ENCODE measurements at regions not wholly inside any gene's neighbourhood (a gene's known extent, or its start where the extent isn't known, plus 50 kb on each side); places are given as distances from the start of the nearest gene placed in this dataset.

- TF ChIP-seq CTCF (optimal IDR thresholded peaks at IDR 0.05 in 1 of 3, IDR thresholded peaks at IDR 0.05 in 1 of 3, conservative IDR thresholded peaks at IDR 0.05 in 1 of 3; ENCODE audit: extremely low read depth in 1 of 3, insufficient read depth in 2 of 3, low read length in 3 of 3) (no peak), EZH2 (IDR thresholded peaks at IDR 0.05; ENCODE audit: low read length) (no peak)
- H3K4me2 ChIP-seq (ENCODE audit: control insufficient read depth, extremely low read depth, insufficient read depth, low read depth, low read length) = no peak overlapping the region
- H3K9me3 ChIP-seq (ENCODE audit: control insufficient read depth, low read depth, low read length) = no peaks in the 10 kb centered on the region
- dilution Hi-C loops (cut with MboI; ENCODE audit: extremely low pct_ligation_motif_present, low sequenced_read_pairs) = no loop called here
- H3K79me2 ChIP-seq (ENCODE audit: control insufficient read depth, insufficient read depth, low read length) = no peaks in the 10 kb centered on the region
- no peaks in the 10 kb centered on the region for H3K36me3 ChIP-seq (ENCODE audit: control insufficient read depth in 2 of 2, extremely low read depth in 1 of 2, insufficient read depth in 2 of 2, low read length in 2 of 2)
- DNase-seq (ENCODE audit: low read depth, low spot score) = no peak
- H3K9ac ChIP-seq (ENCODE audit: control insufficient read depth, extremely low read depth, insufficient read depth, low read length) = no peak overlapping the region
- no peak for FAIRE-seq
- no peaks in the 10 kb centered on the region for H4K20me1 ChIP-seq (ENCODE audit: control insufficient read depth, extremely low read depth, insufficient read depth, low read length)
- H2AFZ ChIP-seq (ENCODE audit: control insufficient read depth, low read length) = no peak overlapping the region
- no peak overlapping the region for H3K27ac ChIP-seq (ENCODE audit: control insufficient read depth, insufficient read depth, low read length)
- no peak overlapping the region for H3K4me3 ChIP-seq (ENCODE audit: control insufficient read depth in 2 of 3, extremely low read depth in 1 of 3, insufficient read depth in 2 of 3, low read depth in 1 of 3, low read length in 3 of 3)
- H3K27me3 ChIP-seq (ENCODE audit: control insufficient read depth, extremely low read depth, insufficient read depth, low read length) = no peaks in the 10 kb centered on the region
- H3K4me1 ChIP-seq (ENCODE audit: control insufficient read depth, extremely low read depth, insufficient read depth, low read length) = peaks cover 18% of the 10 kb centered on the region
- H3K9me1 ChIP-seq (ENCODE audit: control insufficient read depth, extremely low read depth, insufficient read depth, low read length) = no peaks in the 10 kb centered on the region
These were observed 304.7 kb downstream of the ARHGAP12 start for GRCh38 chr10:31623947-31624346.

GRCh38 chr10:31623466-31623865 is 304.4 kb downstream of the ZEB1 start:
- Histone ChIP-seq H3K27me3 (ENCODE audit: control insufficient read depth, extremely low read depth, insufficient read depth, low read length) (no peaks in the 10 kb centered on the region), H3K9ac (ENCODE audit: control insufficient read depth, extremely low read depth, insufficient read depth, low read length) (no peak overlapping the region), H3K79me2 (ENCODE audit: control insufficient read depth, insufficient read depth, low read length) (no peaks in the 10 kb centered on the region), H4K20me1 (ENCODE audit: control insufficient read depth, extremely low read depth, insufficient read depth, low read length) (no peaks in the 10 kb centered on the region), H3K4me1 (ENCODE audit: control insufficient read depth, extremely low read depth, insufficient read depth, low read length) (peaks cover 18% of the 10 kb centered on the region), H3K9me3 (ENCODE audit: control insufficient read depth, low read depth, low read length) (no peaks in the 10 kb centered on the region), H3K27ac (ENCODE audit: control insufficient read depth, insufficient read depth, low read length) (no peak overlapping the region), H3K9me1 (ENCODE audit: control insufficient read depth, extremely low read depth, insufficient read depth, low read length) (no peaks in the 10 kb centered on the region), H3K4me3 (ENCODE audit: control insufficient read depth in 2 of 3, extremely low read depth in 1 of 3, insufficient read depth in 2 of 3, low read depth in 1 of 3, low read length in 3 of 3) (no peak overlapping the region), H2AFZ (ENCODE audit: control insufficient read depth, low read length) (no peak overlapping the region), H3K4me2 (ENCODE audit: control insufficient read depth, extremely low read depth, insufficient read depth, low read depth, low read length) (no peak overlapping the region), H3K36me3 (ENCODE audit: control insufficient read depth in 2 of 2, extremely low read depth in 1 of 2, insufficient read depth in 2 of 2, low read length in 2 of 2) (no peaks in the 10 kb centered on the region)
- dilution Hi-C loops (cut with MboI; ENCODE audit: extremely low pct_ligation_motif_present, low sequenced_read_pairs) = no loop called here
- FAIRE-seq (no peak), DNase-seq (ENCODE audit: low read depth, low spot score) (no peak)
- TF ChIP-seq EZH2 (IDR thresholded peaks at IDR 0.05; ENCODE audit: low read length) = no peak
- no peak for TF ChIP-seq CTCF (optimal IDR thresholded peaks at IDR 0.05 in 1 of 3, IDR thresholded peaks at IDR 0.05 in 1 of 3, conservative IDR thresholded peaks at IDR 0.05 in 1 of 3; ENCODE audit: extremely low read depth in 1 of 3, insufficient read depth in 2 of 3, low read length in 3 of 3)
